Caco-2 (cell line): ENCODE measurements at regions not wholly inside any gene's neighbourhood (a gene's known extent, or its start where the extent isn't known, plus 50 kb on each side); places are given as distances from the start of the nearest gene placed in this dataset.

Experiments
- BruUV-seq: library from RNA; stranded (reverse); fragments of 400-500 nt; replicated peaks from 2 replicates; lab custom pipeline; 2021; lab: Mats Ljungman, UMichigan
- CTCF ChIA-PET: fragments of 300-600 bp; sonication (Branson Sonifier 250); formaldehyde crosslinking; loops from one replicate; lab custom pipeline; 2022; ENCODE audit warnings: antibody characterized with exemption; lab: Charles Lee
- POLR2A ChIA-PET: fragments of 300-600 bp; sonication (Branson Sonifier 250); formaldehyde crosslinking; loops from one replicate; lab custom pipeline; 2022; ENCODE audit warnings: antibody characterized with exemption; lab: Charles Lee
- DNase-seq, 2 experiments: peaks; one replicate each; pipeline versions ENCODE4 v3.0.0 to v3.0.0-alpha.2; 2020 to 2022
- H3K27me3 ChIP-seq: replicated peaks from 2 replicates; pipeline ENCODE4 v1.6.0; 2011; ENCODE audit warnings: low read length; ENCODE audit not compliant: control insufficient read depth, insufficient read depth
- H3K36me3 ChIP-seq: 2 replicates; pipeline ENCODE4 v1.5.1; 2011; ENCODE audit warnings: low read length; ENCODE audit not compliant: control insufficient read depth, insufficient read depth
- H3K4me1 ChIP-seq: fragments of 250-450 bp; sonication (Bioruptor Pico); 2 replicates; pipeline ENCODE4 v1.5.1; 2020; ENCODE audit warnings: mild to moderate bottlenecking
- H3K4me3 ChIP-seq: 2 replicates; pipeline ENCODE4 v1.5.1; 2011; ENCODE audit warnings: low read depth, mild to moderate bottlenecking, control low read depth, low read length
- H3K9me3 ChIP-seq: fragments of 250-450 bp; sonication (Bioruptor Pico); 2 replicates; pipeline ENCODE4 v1.5.1; 2020; ENCODE audit warnings: mild to moderate bottlenecking, moderate library complexity
- H3K27ac Mint-ChIP-seq: one replicate; pipeline ENCODE4 v1.8.0; 2022; ENCODE audit warnings: mixed read lengths; ENCODE audit not compliant: unreplicated experiment
- H3K27me3 Mint-ChIP-seq: one replicate; pipeline ENCODE4 v1.8.0; 2022; ENCODE audit warnings: mixed read lengths; ENCODE audit not compliant: insufficient read depth, unreplicated experiment
- H3K36me3 Mint-ChIP-seq: one replicate; pipeline ENCODE4 v1.8.0; 2022; ENCODE audit warnings: mild to moderate bottlenecking, mixed read lengths; ENCODE audit not compliant: insufficient read depth, unreplicated experiment
- H3K4me1 Mint-ChIP-seq: one replicate; pipeline ENCODE4 v1.8.0; 2022; ENCODE audit warnings: low read depth, mixed read lengths; ENCODE audit not compliant: unreplicated experiment
- H3K4me3 Mint-ChIP-seq: one replicate; pipeline ENCODE4 v1.8.0; 2022; ENCODE audit warnings: mild to moderate bottlenecking, moderate library complexity, mixed read lengths; ENCODE audit not compliant: unreplicated experiment
- H3K9me3 Mint-ChIP-seq: one replicate; pipeline ENCODE4 v1.8.0; 2022; ENCODE audit warnings: mixed read lengths; ENCODE audit not compliant: unreplicated experiment
- CTCF ChIP-seq, 2 experiments: fragments of 200-600 bp in 1 of 2; IDR thresholded peaks; 1 replicate in 1 of 2; 2 replicates in 1 of 2; pipeline versions ENCODE4 v1.5.1 to v1.8.0; 2011 to 2022; ENCODE audit warnings: antibody characterized with exemption in 1 of 2, control low read depth in 1 of 2, inconsistent platforms in 1 of 2, low read depth in 1 of 2, low read length in 1 of 2, mild to moderate bottlenecking in 1 of 2, moderate library complexity in 1 of 2; ENCODE audit not compliant: insufficient read depth in 1 of 2, severe bottlenecking in 1 of 2, unreplicated experiment in 1 of 2
- intact Hi-C: fragments of 100-400 bp; cut with micrococcal nuclease; formaldehyde crosslinking; loops from one replicate; pipeline ENCODE4 v1.10.0; 2022; ENCODE audit not compliant: unreplicated experiment

- Histone ChIP-seq H3K27me3 (no peaks in the 10 kb centered on the region), H3K4me3 (no peak overlapping the region), H3K4me1 (peaks cover 14% of the 10 kb centered on the region; the same call in 1 of the 2 replicates), H3K9me3 (no peaks in the 10 kb centered on the region), H3K36me3 (no peaks in the 10 kb centered on the region)
- peak in 1 of 2 experiments; percentile 19 for DNase-seq
- Mint-ChIP-seq H3K9me3 (peaks cover 16% of the 10 kb centered on the region), H3K4me3 (no peak overlapping the region), H3K27ac (no peak overlapping the region), H3K36me3 (peaks cover 4% of the 10 kb centered on the region), H3K4me1 (peaks cover 8% of the 10 kb centered on the region), H3K27me3 (no peaks in the 10 kb centered on the region)
- TF ChIP-seq CTCF (IDR thresholded peaks at IDR 0.05; ENCODE audit: insufficient read depth in 1 of 2, low read depth in 1 of 2, low read length in 1 of 2, severe bottlenecking in 1 of 2, unreplicated experiment in 1 of 2): no peak
- BruUV-seq: no TSS peak
- ChIA-PET POLR2A (no interaction called here), CTCF (interaction anchor here (0.6 kb wide), 1 partner anchor 870 kb away, joined by 3 read pairs; no protein-coding TSS in a partner anchor)
- intact Hi-C loops: no loop called here
Measured at GRCh38 chr2:10235909-10236550, 66.7 kb upstream of the HPCAL1 start.

- Histone ChIP-seq H3K4me3 (no peak overlapping the region), H3K9me3 (no peaks in the 10 kb centered on the region), H3K4me1 (peaks cover 14% of the 10 kb centered on the region; the same call in 1 of the 2 replicates), H3K27me3 (no peaks in the 10 kb centered on the region), H3K36me3 (no peaks in the 10 kb centered on the region)
- H3K27ac Mint-ChIP-seq: no peak overlapping the region
- H3K27me3 Mint-ChIP-seq: no peaks in the 10 kb centered on the region
- peak in 1 of 2 experiments; percentile 25 for DNase-seq
- peaks cover 4% of the 10 kb centered on the region for H3K36me3 Mint-ChIP-seq
- POLR2A ChIA-PET: no interaction called here
- CTCF ChIA-PET: no interaction called here
- H3K4me3 Mint-ChIP-seq: no peak overlapping the region
- H3K9me3 Mint-ChIP-seq: peaks cover 16% of the 10 kb centered on the region
- no peak for TF ChIP-seq CTCF (IDR thresholded peaks at IDR 0.05; ENCODE audit: insufficient read depth in 1 of 2, low read depth in 1 of 2, low read length in 1 of 2, severe bottlenecking in 1 of 2, unreplicated experiment in 1 of 2)
- BruUV-seq: no TSS peak
- peaks cover 8% of the 10 kb centered on the region for H3K4me1 Mint-ChIP-seq
- intact Hi-C loops: no loop called here
Measured at GRCh38 chr2:10236571-10237391, 65.9 kb upstream of the HPCAL1 start.

- Histone ChIP-seq H3K36me3 (no peaks in the 10 kb centered on the region), H3K9me3 (no peaks in the 10 kb centered on the region), H3K4me1 (peaks cover 14% of the 10 kb centered on the region; the same call in 1 of the 2 replicates), H3K4me3 (no peak overlapping the region), H3K27me3 (no peaks in the 10 kb centered on the region)
- no TSS peak for BruUV-seq
- H3K27ac Mint-ChIP-seq: no peak overlapping the region
- peaks cover 8% of the 10 kb centered on the region for H3K4me1 Mint-ChIP-seq
- POLR2A ChIA-PET: no interaction called here
- intact Hi-C loops: no loop called here
- H3K36me3 Mint-ChIP-seq: peaks cover 4% of the 10 kb centered on the region
- no peak for TF ChIP-seq CTCF (IDR thresholded peaks at IDR 0.05; ENCODE audit: insufficient read depth in 1 of 2, low read depth in 1 of 2, low read length in 1 of 2, severe bottlenecking in 1 of 2, unreplicated experiment in 1 of 2)
- H3K4me3 Mint-ChIP-seq: no peak overlapping the region
- DNase-seq: peak in 1 of 2 experiments; percentile 17
- CTCF ChIA-PET: no interaction called here
- H3K27me3 Mint-ChIP-seq: no peaks in the 10 kb centered on the region
- H3K9me3 Mint-ChIP-seq: peaks cover 14% of the 10 kb centered on the region
Measured at GRCh38 chr2:10237392-10238321, 65.0 kb upstream of the HPCAL1 start.
